Activated T-helper 17 cell treated with anti-CD3 and anti-CD28 coated beads, Interleukin-2, amount 50 U/mL, for 72 hours (primary cell): ENCODE measurements at regions not wholly inside any gene's neighbourhood (a gene's known extent, or its start where the extent isn't known, plus 50 kb on each side); places are given as distances from the start of the nearest gene placed in this dataset.

Source experiments
- ATAC-seq: fragments of 150-1000 bp; cut with Tn5 transposase; replicated peaks from 2 replicates; pipeline ENCODE4 v1.10.0; 2021; ENCODE audit warnings: mild to moderate bottlenecking, moderate library complexity
- H3K27ac Mint-ChIP-seq: one replicate; pipeline ENCODE4 v1.8.0; 2022; ENCODE audit warnings: mixed read lengths
- H3K27me3 Mint-ChIP-seq: one replicate; pipeline ENCODE4 v1.8.0; 2022; ENCODE audit warnings: mixed read lengths
- H3K36me3 Mint-ChIP-seq: one replicate; pipeline ENCODE4 v1.8.0; 2022; ENCODE audit warnings: low read depth, mild to moderate bottlenecking, mixed read lengths
- H3K4me1 Mint-ChIP-seq: one replicate; pipeline ENCODE4 v1.8.0; 2022; ENCODE audit warnings: mixed read lengths
- H3K4me3 Mint-ChIP-seq: one replicate; pipeline ENCODE4 v1.8.0; 2022; ENCODE audit warnings: mild to moderate bottlenecking, mixed read lengths
- H3K9me3 Mint-ChIP-seq: one replicate; pipeline ENCODE4 v1.8.0; 2022; ENCODE audit warnings: mixed read lengths

DNA sequence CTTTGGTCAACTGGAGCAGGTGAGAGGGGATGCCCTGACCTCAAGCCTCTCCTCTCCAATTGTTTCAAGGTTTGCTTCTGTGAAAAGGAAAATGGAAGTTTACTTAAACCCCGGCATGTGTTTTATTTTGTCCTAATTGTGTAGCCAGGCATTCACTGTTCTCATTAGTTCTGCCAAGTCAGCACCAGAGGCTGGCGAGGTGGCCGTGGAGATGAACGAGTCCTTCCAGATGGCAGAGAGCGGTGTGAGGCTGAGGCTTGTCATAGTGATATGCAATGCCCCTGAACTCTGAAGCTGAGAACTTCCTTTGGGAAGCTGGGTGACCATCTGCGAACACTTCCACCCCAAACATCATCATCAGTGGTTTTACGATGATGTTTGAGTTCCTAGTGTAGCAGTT, 199.6 kb downstream of the TJP1 start:
- H3K36me3 Mint-ChIP-seq = no peaks in the 10 kb centered on the region

GRCh38 chr15:29621616-29622015, 200.7 kb downstream of the TJP1 start:
- Mint-ChIP-seq H3K9me3 (no peaks in the 10 kb centered on the region), H3K4me1 (no peaks in the 10 kb centered on the region), H3K27ac (no peak overlapping the region), H3K4me3 (no peak overlapping the region), H3K36me3 (no peaks in the 10 kb centered on the region), H3K27me3 (peaks cover 4% of the 10 kb centered on the region)
- ATAC-seq = no peak

More for the DNA sequence above, 199.6 kb downstream of the TJP1 start:
- H3K4me1 Mint-ChIP-seq = no peaks in the 10 kb centered on the region
- no peaks in the 10 kb centered on the region for H3K9me3 Mint-ChIP-seq
- no peak for ATAC-seq
- H3K27me3 Mint-ChIP-seq = peaks cover 4% of the 10 kb centered on the region
- H3K27ac Mint-ChIP-seq = no peak overlapping the region
- no peak overlapping the region for H3K4me3 Mint-ChIP-seq

DNA sequence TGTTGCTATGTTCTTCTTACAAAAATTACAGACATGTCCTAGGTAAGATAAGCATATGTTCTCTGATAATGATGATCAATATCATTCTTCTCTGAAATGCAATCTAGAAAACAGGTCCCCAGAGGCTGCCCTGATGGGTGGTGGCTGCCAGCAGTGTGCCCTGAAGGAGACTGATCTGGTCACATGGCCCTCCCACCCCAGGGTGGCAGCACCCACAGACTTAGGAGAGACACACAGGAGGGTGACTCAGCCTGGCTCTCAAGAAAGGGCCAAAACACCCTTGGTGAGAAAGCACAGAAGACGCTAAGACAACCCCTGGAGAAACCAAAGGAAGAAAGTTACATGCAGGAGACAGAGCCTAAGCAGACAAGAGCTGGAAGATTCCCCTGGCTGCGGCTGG, 203.7 kb downstream of the TJP1 start:
- no peak overlapping the region for H3K27ac Mint-ChIP-seq
- no peaks in the 10 kb centered on the region for H3K4me1 Mint-ChIP-seq
- H3K4me3 Mint-ChIP-seq = no peak overlapping the region
- H3K9me3 Mint-ChIP-seq = no peaks in the 10 kb centered on the region
- H3K36me3 Mint-ChIP-seq = no peaks in the 10 kb centered on the region
- no peak for ATAC-seq
- H3K27me3 Mint-ChIP-seq = peaks cover 11% of the 10 kb centered on the region

DNA sequence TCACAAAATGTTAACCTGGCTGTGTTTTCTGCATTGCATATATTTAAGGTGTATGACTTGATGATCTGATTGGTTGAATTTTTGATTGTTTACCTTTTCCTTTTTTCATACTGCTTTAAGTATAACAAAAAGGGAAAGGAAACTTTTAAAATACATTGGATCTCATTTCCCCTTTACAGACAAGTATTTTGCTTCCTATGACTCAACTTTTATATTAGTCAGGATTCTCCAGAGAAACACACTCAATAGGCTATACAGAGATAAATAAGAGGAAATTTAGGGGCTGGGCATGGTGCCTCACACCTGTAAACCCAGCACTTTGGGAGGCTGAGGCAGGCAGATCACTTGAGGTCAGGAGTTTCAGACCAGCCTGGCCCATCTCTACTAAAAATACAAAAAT, 205.8 kb downstream of the TJP1 start:
- peaks cover 16% of the 10 kb centered on the region for H3K27me3 Mint-ChIP-seq
- no peaks in the 10 kb centered on the region for H3K9me3 Mint-ChIP-seq
- H3K4me3 Mint-ChIP-seq = no peak overlapping the region
- H3K36me3 Mint-ChIP-seq = no peaks in the 10 kb centered on the region
- ATAC-seq = no peak
- no peaks in the 10 kb centered on the region for H3K4me1 Mint-ChIP-seq
- no peak overlapping the region for H3K27ac Mint-ChIP-seq

GRCh38 chr15:29615791-29616190, 206.5 kb downstream of the TJP1 start:
- no peaks in the 10 kb centered on the region for H3K36me3 Mint-ChIP-seq
- H3K27ac Mint-ChIP-seq = no peak overlapping the region
- no peaks in the 10 kb centered on the region for H3K9me3 Mint-ChIP-seq
- peaks cover 20% of the 10 kb centered on the region for H3K27me3 Mint-ChIP-seq
- H3K4me3 Mint-ChIP-seq = no peak overlapping the region
- ATAC-seq = no peak
- no peaks in the 10 kb centered on the region for H3K4me1 Mint-ChIP-seq

DNA sequence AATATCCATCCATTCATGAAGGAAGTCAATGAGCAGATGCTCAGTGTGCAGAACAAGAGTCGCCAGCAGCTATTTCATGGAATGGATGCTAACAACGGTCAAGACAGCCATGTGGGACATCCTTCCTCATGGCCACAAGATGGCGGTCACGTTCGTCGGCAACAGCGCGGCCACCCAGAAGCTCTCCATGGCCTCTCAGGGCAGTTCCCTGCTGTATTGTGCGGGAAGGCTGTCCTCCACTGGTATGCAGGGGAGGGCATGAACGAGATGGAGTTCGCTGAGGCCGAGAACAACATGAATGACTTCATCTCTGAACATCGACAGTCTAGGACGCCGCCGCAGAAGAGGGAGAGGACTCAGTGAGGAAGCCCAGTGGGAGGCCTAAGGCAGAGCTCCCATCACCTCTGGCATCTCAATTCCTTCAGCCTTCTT, 208.3 kb downstream of the TJP1 start:
- no peak overlapping the region for H3K27ac Mint-ChIP-seq
- H3K4me3 Mint-ChIP-seq = no peak overlapping the region
- H3K4me1 Mint-ChIP-seq = no peaks in the 10 kb centered on the region
- H3K9me3 Mint-ChIP-seq = no peaks in the 10 kb centered on the region
- H3K36me3 Mint-ChIP-seq = no peaks in the 10 kb centered on the region
- peaks cover 18% of the 10 kb centered on the region for H3K27me3 Mint-ChIP-seq
- no peak for ATAC-seq

DNA sequence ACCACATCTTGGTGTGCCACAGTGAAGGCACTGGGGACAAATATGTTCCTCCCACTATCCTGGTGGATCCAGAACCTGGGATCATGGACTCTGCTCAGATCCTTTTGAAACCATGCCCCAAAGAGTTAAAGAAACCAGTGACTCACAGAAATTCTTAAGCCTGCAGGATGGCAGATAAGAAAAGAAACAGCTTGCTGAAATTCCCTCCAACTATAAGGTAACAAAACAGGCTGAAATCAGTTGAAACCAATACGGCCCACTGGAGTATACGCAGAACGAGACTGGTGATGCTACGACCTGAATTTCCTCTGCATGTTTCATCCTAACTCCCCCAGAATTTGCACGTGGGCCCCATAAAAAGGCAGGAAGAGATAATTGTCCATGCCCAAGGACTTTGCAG, 209.6 kb downstream of the TJP1 start:
- no peak overlapping the region for H3K4me3 Mint-ChIP-seq
- H3K4me1 Mint-ChIP-seq = no peaks in the 10 kb centered on the region
- no peaks in the 10 kb centered on the region for H3K9me3 Mint-ChIP-seq
- no peaks in the 10 kb centered on the region for H3K36me3 Mint-ChIP-seq
- H3K27ac Mint-ChIP-seq = no peak overlapping the region
- ATAC-seq = no peak
- peaks cover 18% of the 10 kb centered on the region for H3K27me3 Mint-ChIP-seq

DNA sequence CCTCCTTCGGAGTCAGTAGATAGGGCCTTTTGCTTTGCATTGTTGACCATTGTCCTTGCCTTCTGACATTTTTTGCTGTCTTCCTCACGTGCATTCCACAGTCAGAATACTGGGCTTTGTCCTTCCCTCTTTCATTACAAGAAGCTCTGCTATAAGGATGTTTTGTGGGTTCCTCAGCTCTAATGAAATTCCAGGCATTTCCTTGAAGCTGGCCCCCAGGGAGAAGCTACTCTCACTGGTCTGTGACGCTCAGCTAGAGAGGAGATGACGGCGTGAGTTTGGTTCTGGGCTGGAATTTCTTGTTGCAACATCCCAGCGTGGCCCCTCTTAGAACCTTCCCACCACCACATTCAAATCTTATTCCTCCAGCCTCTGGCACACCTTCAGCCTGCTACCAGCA, 210.2 kb downstream of the TJP1 start:
- Mint-ChIP-seq H3K4me3 (no peak overlapping the region), H3K9me3 (peaks cover 3% of the 10 kb centered on the region), H3K36me3 (no peaks in the 10 kb centered on the region), H3K27me3 (peaks cover 18% of the 10 kb centered on the region), H3K27ac (no peak overlapping the region), H3K4me1 (no peaks in the 10 kb centered on the region)
- ATAC-seq = no peak

- H3K27ac Mint-ChIP-seq = no peak overlapping the region
- ATAC-seq = no peak
- H3K36me3 Mint-ChIP-seq = no peaks in the 10 kb centered on the region
- peaks cover 18% of the 10 kb centered on the region for H3K27me3 Mint-ChIP-seq
- H3K4me3 Mint-ChIP-seq = no peak overlapping the region
- no peaks in the 10 kb centered on the region for H3K4me1 Mint-ChIP-seq
- H3K9me3 Mint-ChIP-seq = peaks cover 3% of the 10 kb centered on the region
Observed at GRCh38 chr15:29611057-29611456, 211.2 kb downstream of the TJP1 start.

DNA sequence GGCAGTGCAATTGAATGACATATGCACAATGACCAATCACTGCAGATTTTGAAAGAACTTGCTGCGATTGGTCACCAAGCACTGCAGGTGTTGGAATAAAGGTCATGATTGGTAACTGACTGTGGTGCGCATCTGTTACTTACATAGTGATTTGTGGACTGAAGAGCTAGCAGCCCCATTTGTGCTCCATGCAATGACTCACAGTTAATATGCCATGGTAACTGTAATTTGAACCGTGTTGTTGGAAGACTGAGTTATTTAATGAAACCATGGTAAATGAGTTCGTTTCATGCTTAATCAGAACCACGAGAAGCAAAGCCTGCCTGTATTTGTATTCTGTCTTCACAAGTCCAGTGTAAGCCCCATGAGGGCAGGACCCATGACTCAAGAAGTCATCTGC, 220.5 kb downstream of the TJP1 start:
- H3K27ac Mint-ChIP-seq = no peak overlapping the region
- peaks cover 5% of the 10 kb centered on the region for H3K27me3 Mint-ChIP-seq
- H3K4me3 Mint-ChIP-seq = no peak overlapping the region
- no peaks in the 10 kb centered on the region for H3K9me3 Mint-ChIP-seq
- no peak for ATAC-seq
- no peaks in the 10 kb centered on the region for H3K4me1 Mint-ChIP-seq
- no peaks in the 10 kb centered on the region for H3K36me3 Mint-ChIP-seq

- H3K4me1 Mint-ChIP-seq = no peaks in the 10 kb centered on the region
- no peak overlapping the region for H3K27ac Mint-ChIP-seq
- ATAC-seq = no peak
- H3K9me3 Mint-ChIP-seq = no peaks in the 10 kb centered on the region
- peaks cover 8% of the 10 kb centered on the region for H3K27me3 Mint-ChIP-seq
- no peaks in the 10 kb centered on the region for H3K36me3 Mint-ChIP-seq
- H3K4me3 Mint-ChIP-seq = no peak overlapping the region
Observed at GRCh38 chr15:29600262-29600661, 222.0 kb downstream of the TJP1 start.

DNA sequence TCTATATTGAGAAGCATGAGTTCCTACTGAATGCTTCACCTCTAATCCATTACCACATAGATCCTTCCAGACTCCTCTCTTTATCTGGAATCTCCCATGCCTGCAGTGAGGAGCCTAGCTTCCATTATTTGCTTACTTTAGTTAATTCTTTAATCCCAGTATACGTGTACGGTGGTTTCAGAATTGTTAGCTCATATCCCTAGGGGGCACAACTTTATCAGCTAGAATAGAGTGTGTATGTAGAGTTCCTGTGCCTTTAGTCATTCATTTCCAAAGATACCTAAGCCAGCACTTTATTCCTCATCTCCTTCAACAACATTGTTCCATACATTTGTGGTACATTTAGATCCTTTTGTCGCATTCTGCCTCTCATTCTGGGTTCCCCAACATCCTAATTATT, 226.0 kb downstream of the TJP1 start:
- no peak overlapping the region for H3K27ac Mint-ChIP-seq
- peaks cover 7% of the 10 kb centered on the region for H3K27me3 Mint-ChIP-seq
- H3K4me1 Mint-ChIP-seq = no peaks in the 10 kb centered on the region
- no peaks in the 10 kb centered on the region for H3K36me3 Mint-ChIP-seq
- ATAC-seq = no peak
- H3K9me3 Mint-ChIP-seq = no peaks in the 10 kb centered on the region
- no peak overlapping the region for H3K4me3 Mint-ChIP-seq

DNA sequence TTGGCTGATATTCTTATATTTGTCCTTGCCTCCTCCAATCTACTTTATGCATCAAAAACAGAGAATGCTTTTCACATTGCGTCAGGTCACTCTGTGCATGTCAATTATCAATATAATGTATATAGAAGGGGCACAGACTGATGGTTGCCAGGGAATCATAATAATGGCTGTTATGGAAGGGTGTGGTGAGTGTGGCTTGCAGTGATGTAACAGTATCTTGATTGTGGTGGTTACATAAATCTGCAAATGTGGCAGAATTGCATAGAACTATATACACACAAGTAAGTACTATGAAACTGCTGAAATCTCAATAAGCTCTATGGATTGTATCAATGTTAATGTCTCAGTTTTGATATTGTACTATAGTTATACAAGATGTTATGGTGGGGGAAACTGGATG, 228.6 kb downstream of the TJP1 start:
- H3K36me3 Mint-ChIP-seq = no peaks in the 10 kb centered on the region

DNA sequence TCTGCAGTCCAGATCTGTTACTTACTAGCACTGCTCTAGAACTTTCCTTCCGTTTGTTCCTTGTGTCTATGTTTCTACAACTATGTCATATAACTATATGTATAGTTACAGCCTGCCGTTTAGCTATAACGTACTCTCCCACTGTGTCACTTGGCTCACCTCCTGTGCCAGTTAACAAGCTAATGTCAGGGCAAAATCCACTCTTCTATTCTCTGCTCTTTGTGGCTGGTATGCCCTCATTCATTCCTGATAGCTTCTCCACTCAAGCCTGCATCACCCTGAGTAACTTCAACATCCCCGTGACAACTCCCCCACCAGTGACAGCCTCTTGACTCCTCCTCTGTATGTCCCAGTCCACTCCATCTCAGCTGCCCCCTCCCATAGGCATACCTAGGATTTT, 229.2 kb downstream of the TJP1 start:
- peaks cover 7% of the 10 kb centered on the region for H3K27me3 Mint-ChIP-seq
- no peaks in the 10 kb centered on the region for H3K4me1 Mint-ChIP-seq
- ATAC-seq = no peak
- no peak overlapping the region for H3K4me3 Mint-ChIP-seq
- H3K27ac Mint-ChIP-seq = no peak overlapping the region
- H3K36me3 Mint-ChIP-seq = no peaks in the 10 kb centered on the region
- no peaks in the 10 kb centered on the region for H3K9me3 Mint-ChIP-seq

More for the DNA sequence above, 228.6 kb downstream of the TJP1 start:
- no peaks in the 10 kb centered on the region for H3K9me3 Mint-ChIP-seq
- H3K27ac Mint-ChIP-seq = no peak overlapping the region
- H3K4me3 Mint-ChIP-seq = no peak overlapping the region
- ATAC-seq = no peak
- H3K4me1 Mint-ChIP-seq = no peaks in the 10 kb centered on the region
- peaks cover 7% of the 10 kb centered on the region for H3K27me3 Mint-ChIP-seq

GRCh38 chr15:29590701-29591100, 231.6 kb downstream of the TJP1 start:
- no peak for ATAC-seq
- Mint-ChIP-seq H3K27ac (no peak overlapping the region), H3K4me1 (no peaks in the 10 kb centered on the region), H3K4me3 (no peak overlapping the region), H3K36me3 (no peaks in the 10 kb centered on the region), H3K27me3 (peaks cover 4% of the 10 kb centered on the region), H3K9me3 (no peaks in the 10 kb centered on the region)

DNA sequence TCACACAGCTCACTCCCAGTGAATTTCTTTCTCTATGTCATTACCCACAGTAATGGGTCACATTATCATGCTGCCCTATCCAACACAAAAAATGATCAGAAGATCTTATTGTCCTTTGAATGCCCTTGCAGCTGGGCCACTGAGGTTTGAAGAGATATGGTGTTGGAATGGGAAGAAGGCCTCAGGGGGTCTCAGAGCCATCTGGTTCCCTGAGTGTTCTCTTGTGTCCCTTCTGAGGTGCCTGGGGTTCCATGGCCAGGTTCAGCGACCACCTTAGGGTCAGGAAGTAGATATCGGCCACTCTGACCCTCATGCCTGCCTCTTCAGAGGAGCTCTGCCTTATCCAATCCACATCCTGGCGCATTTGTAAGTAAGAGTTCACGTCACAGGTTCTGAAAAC, 232.3 kb downstream of the TJP1 start:
- Mint-ChIP-seq H3K27ac (no peak overlapping the region), H3K9me3 (no peaks in the 10 kb centered on the region), H3K36me3 (no peaks in the 10 kb centered on the region), H3K4me1 (no peaks in the 10 kb centered on the region), H3K4me3 (no peak overlapping the region), H3K27me3 (peaks cover 4% of the 10 kb centered on the region)
- ATAC-seq = no peak
